Mononuclear cell (primary cell): ENCODE measurements at regions not wholly inside any gene's neighbourhood (a gene's known extent, or its start where the extent isn't known, plus 50 kb on each side); places are given as distances from the start of the nearest gene placed in this dataset.

Experiments
- H3K27me3 ChIP-seq: 2 replicates; pipeline ENCODE4 v1.6.0; 2011; ENCODE audit warnings: low read length, control low read depth; ENCODE audit not compliant: insufficient read depth
- H3K4me1 ChIP-seq: 2 replicates; pipeline ENCODE4 v1.5.1; 2011; ENCODE audit warnings: mild to moderate bottlenecking, low read length, control low read depth; ENCODE audit not compliant: insufficient read depth
- H3K4me3 ChIP-seq: 2 replicates; pipeline ENCODE4 v1.5.1; 2011; ENCODE audit warnings: mild to moderate bottlenecking, low read length, moderate library complexity
- H3K9me3 ChIP-seq: 2 replicates; pipeline ENCODE4 v1.5.1; 2011; ENCODE audit warnings: low read depth, mild to moderate bottlenecking, control low read depth, low read length

- Histone ChIP-seq H3K27me3 (no peaks in the 10 kb centered on the region), H3K9me3 (no peaks in the 10 kb centered on the region), H3K4me1 (peaks cover 72% of the 10 kb centered on the region), H3K4me3 (no peak overlapping the region)
These were observed 54.8 kb upstream of the CPEB4 start for GRCh38 chr5:173833196-173833985.

GRCh38 chr5:173834071-173834771, 53.9 kb upstream of the CPEB4 start:
- Histone ChIP-seq H3K4me1 (peaks cover 72% of the 10 kb centered on the region), H3K27me3 (no peaks in the 10 kb centered on the region), H3K9me3 (no peaks in the 10 kb centered on the region), H3K4me3 (no peak overlapping the region)

- Histone ChIP-seq H3K4me3 (no peak overlapping the region), H3K9me3 (no peaks in the 10 kb centered on the region), H3K27me3 (no peaks in the 10 kb centered on the region), H3K4me1 (peaks cover 64% of the 10 kb centered on the region)
These were observed 53.0 kb upstream of the CPEB4 start for GRCh38 chr5:173835131-173835530.

GRCh38 chr5:173835661-173836060, 52.5 kb upstream of the CPEB4 start:
- H3K4me3 ChIP-seq = no peak overlapping the region
- H3K27me3 ChIP-seq = no peaks in the 10 kb centered on the region
- no peaks in the 10 kb centered on the region for H3K9me3 ChIP-seq
- peaks cover 58% of the 10 kb centered on the region for H3K4me1 ChIP-seq

GRCh38 chr5:173837654-173838053, 50.5 kb upstream of the CPEB4 start:
- Histone ChIP-seq H3K4me3 (no peak overlapping the region), H3K4me1 (peaks cover 40% of the 10 kb centered on the region), H3K27me3 (no peaks in the 10 kb centered on the region), H3K9me3 (no peaks in the 10 kb centered on the region)
